H9 (cell line): ENCODE measurements at regions not wholly inside any gene's neighbourhood (a gene's known extent, or its start where the extent isn't known, plus 50 kb on each side); places are given as distances from the start of the nearest gene placed in this dataset.

ENCODE experiments used
- DNase-seq: peaks from one replicate; pipeline ENCODE4 v3.0.0-alpha.2; 2017
- H2AFZ ChIP-seq: one replicate; pipeline ENCODE4 v1.6.1; 2013; ENCODE audit warnings: mild to moderate bottlenecking, low read length, control low read depth, moderate library complexity
- H2AK5ac ChIP-seq: 2 replicates; pipeline ENCODE4 v1.6.1; 2013; ENCODE audit warnings: low read length, control low read depth, mixed read lengths; ENCODE audit not compliant: insufficient read length
- H2BK120ac ChIP-seq: one replicate; pipeline ENCODE4 v1.6.1; 2013; ENCODE audit warnings: low read depth, mild to moderate bottlenecking, low read length, control low read depth, inconsistent platforms; ENCODE audit not compliant: poor library complexity, severe bottlenecking
- H2BK12ac ChIP-seq: 2 replicates; pipeline ENCODE4 v1.6.1; 2013; ENCODE audit warnings: low read length, control low read depth, mixed read lengths, low read depth; ENCODE audit not compliant: insufficient read length
- H2BK15ac ChIP-seq: 2 replicates; pipeline ENCODE4 v1.6.1; 2013; ENCODE audit warnings: low read depth, low read length, control low read depth
- H2BK20ac ChIP-seq: one replicate; pipeline ENCODE4 v1.6.1; 2013; ENCODE audit warnings: low read depth, mild to moderate bottlenecking, low read length, control low read depth, inconsistent platforms; ENCODE audit not compliant: poor library complexity, severe bottlenecking
- H2BK5ac ChIP-seq: 2 replicates; pipeline ENCODE4 v1.6.1; 2013; ENCODE audit warnings: low read length, control low read depth, mixed read lengths; ENCODE audit not compliant: insufficient read length
- H3K14ac ChIP-seq: 2 replicates; pipeline ENCODE4 v1.6.1; 2013; ENCODE audit warnings: low read length, control low read depth; ENCODE audit not compliant: insufficient read depth
- H3K18ac ChIP-seq: 2 replicates; pipeline ENCODE4 v1.6.1; 2013; ENCODE audit warnings: low read depth, mild to moderate bottlenecking, mixed read lengths, low read length, control low read depth; ENCODE audit not compliant: insufficient read length
- H3K23ac ChIP-seq: 2 replicates; pipeline ENCODE4 v1.6.1; 2013; ENCODE audit warnings: low read length, control low read depth, mixed read lengths, low read depth; ENCODE audit not compliant: insufficient read length
- H3K23me2 ChIP-seq: 2 replicates; pipeline ENCODE4 v1.6.1; 2013; ENCODE audit warnings: low read depth, mild to moderate bottlenecking, mixed read lengths, low read length, control low read depth; ENCODE audit not compliant: insufficient read length, poor library complexity, severe bottlenecking
- H3K27ac ChIP-seq: 2 replicates; pipeline ENCODE4 v1.5.1; 2013; ENCODE audit warnings: low read length, control low read depth, mixed read lengths, low read depth; ENCODE audit not compliant: insufficient read length
- H3K27me3 ChIP-seq: 2 replicates; pipeline ENCODE4 v1.6.1; 2013; ENCODE audit warnings: low read length, control low read depth, inconsistent platforms; ENCODE audit not compliant: insufficient read depth
- H3K4ac ChIP-seq: 2 replicates; pipeline ENCODE4 v1.6.1; 2013; ENCODE audit warnings: low read depth, mild to moderate bottlenecking, control low read depth, inconsistent platforms, low read length, moderate library complexity
- H3K4me1 ChIP-seq: 2 replicates; pipeline ENCODE4 v1.6.1; 2013; ENCODE audit warnings: low read length, control low read depth, inconsistent platforms; ENCODE audit not compliant: insufficient read depth
- H3K4me2 ChIP-seq: 2 replicates; pipeline ENCODE4 v1.6.1; 2013; ENCODE audit warnings: low read length, control low read depth, mixed read lengths; ENCODE audit not compliant: insufficient read length, insufficient read depth
- H3K56ac ChIP-seq: 2 replicates; pipeline ENCODE4 v1.6.1; 2013; ENCODE audit warnings: low read depth, mild to moderate bottlenecking, mixed read lengths, low read length, control low read depth; ENCODE audit not compliant: insufficient read length
- H3K79me1 ChIP-seq: 2 replicates; pipeline ENCODE4 v1.6.1; 2013; ENCODE audit warnings: low read depth, mild to moderate bottlenecking, moderate library complexity, low read length, control low read depth, inconsistent platforms; ENCODE audit not compliant: insufficient read depth, poor library complexity, severe bottlenecking
- H3K79me2 ChIP-seq: 2 replicates; pipeline ENCODE4 v1.6.1; 2013; ENCODE audit warnings: low read length, control low read depth, inconsistent platforms; ENCODE audit not compliant: insufficient read depth
- H3K9ac ChIP-seq: 2 replicates; pipeline ENCODE4 v1.6.1; 2013; ENCODE audit warnings: low read length, control low read depth, mixed read lengths; ENCODE audit not compliant: insufficient read length; ENCODE audit errors: extremely low read depth
- H3K9me3 ChIP-seq: one replicate; pipeline ENCODE4 v1.6.1; 2013; ENCODE audit warnings: low read depth, low read length, inconsistent platforms; ENCODE audit not compliant: control insufficient read depth
- H3T11ph ChIP-seq: one replicate; pipeline ENCODE4 v1.6.1; 2013; ENCODE audit warnings: mild to moderate bottlenecking, low read length, control low read depth, inconsistent platforms
- H4K20me1 ChIP-seq: one replicate; pipeline ENCODE4 v1.6.1; 2013; ENCODE audit not compliant: control insufficient read depth, insufficient read length, insufficient read depth
- H4K5ac ChIP-seq: 2 replicates; pipeline ENCODE4 v1.6.1; 2013; ENCODE audit warnings: low read depth, mild to moderate bottlenecking, mixed read lengths, low read length, control low read depth; ENCODE audit not compliant: insufficient read length
- H4K8ac ChIP-seq: replicated peaks from 2 replicates; pipeline ENCODE4 v1.6.1; 2013; ENCODE audit warnings: low read length, control low read depth, mixed read lengths, low read depth; ENCODE audit not compliant: insufficient read length
- H4K91ac ChIP-seq: 2 replicates; pipeline ENCODE4 v1.6.1; 2013; ENCODE audit warnings: low read depth, mild to moderate bottlenecking, moderate library complexity, mixed read lengths, low read length, control low read depth; ENCODE audit not compliant: insufficient read length
- H3K27ac Mint-ChIP-seq, 3 experiments: 2 replicates in 2 of 3; 3 replicates in 1 of 3; pipeline ENCODE4 v1.8.0; 2020 to 2021; ENCODE audit warnings: mixed read lengths in 3 of 3, mild to moderate bottlenecking in 1 of 3, moderate library complexity in 1 of 3
- H3K27me3 Mint-ChIP-seq: 2 replicates; pipeline ENCODE4 v1.8.0; 2021; ENCODE audit warnings: low read depth, mild to moderate bottlenecking, moderate library complexity, mixed read lengths
- H3K36me3 Mint-ChIP-seq, 3 experiments: 2 replicates in 2 of 3; 3 replicates in 1 of 3; pipeline ENCODE4 v1.8.0; 2020 to 2021; ENCODE audit warnings: low read depth in 3 of 3, mixed read lengths in 3 of 3; ENCODE audit not compliant: insufficient read depth in 1 of 3
- H3K4me1 Mint-ChIP-seq, 2 experiments: 2 replicates each; pipeline ENCODE4 v1.8.0; 2020; ENCODE audit warnings: mixed read lengths in 2 of 2
- H3K4me3 Mint-ChIP-seq, 2 experiments: 2 replicates in 1 of 2; 3 replicates in 1 of 2; pipeline ENCODE4 v1.8.0; 2020 to 2021; ENCODE audit warnings: mild to moderate bottlenecking in 2 of 2, mixed read lengths in 2 of 2, moderate library complexity in 1 of 2
- H3K9me3 Mint-ChIP-seq, 2 experiments: 2 replicates in 1 of 2; 3 replicates in 1 of 2; pipeline ENCODE4 v1.8.0; 2020; ENCODE audit warnings: mild to moderate bottlenecking in 2 of 2, mixed read lengths in 2 of 2, moderate library complexity in 1 of 2
- CTCF ChIP-seq: fragments of 200-600 bp; sonication (generic); conservative IDR thresholded peaks from 3 replicates; pipeline ENCODE4 v1.8.0; 2021; ENCODE audit warnings: antibody characterized with exemption, mild to moderate bottlenecking
- WGBS: extraction: QIAGEN DNeasy Blood & Tissue Kit; methylation state at CpG from one replicate; pipeline ENCODE4 v1.1.7; 2013; ENCODE audit warnings: missing lambda C conversion rate, low lambda C conversion rate, mixed read lengths; ENCODE audit not compliant: insufficient read length; ENCODE audit errors: extremely low coverage; 5-methylcytosine and 5-hydroxymethylcytosine counted together

GRCh38 chr9:102185371-102185770 lies 446.9 kb upstream of the GRIN3A start:
- Histone ChIP-seq H2AK5ac (no peak overlapping the region), H3K4me1 (no peaks in the 10 kb centered on the region), H2BK15ac (no peak overlapping the region), H4K91ac (no peak overlapping the region), H3K9me3 (no peaks in the 10 kb centered on the region), H3K79me2 (no peaks in the 10 kb centered on the region), H3K4me2 (no peak overlapping the region), H3K56ac (no peak overlapping the region), H3K23ac (no peak overlapping the region), H4K8ac (no peak overlapping the region), H4K20me1 (no peaks in the 10 kb centered on the region), H3T11ph (no peak overlapping the region), H3K27me3 (no peaks in the 10 kb centered on the region), H2BK12ac (no peak overlapping the region), H2BK20ac (no peak overlapping the region), H3K9ac (no peak overlapping the region), H3K18ac (no peak overlapping the region), H4K5ac (no peak overlapping the region), H2BK120ac (no peak overlapping the region), H3K79me1 (no peaks in the 10 kb centered on the region), H2BK5ac (no peak overlapping the region), H3K4ac (no peak overlapping the region), H3K27ac (no peak overlapping the region), H3K23me2 (no peaks in the 10 kb centered on the region), H2AFZ (no peak overlapping the region), H3K14ac (no peak overlapping the region)
- Mint-ChIP-seq H3K4me3 (no peak overlapping the region), H3K27me3 (no peaks in the 10 kb centered on the region), H3K4me1 (no peaks in the 10 kb centered on the region), H3K36me3 (peaks cover 0 to 4% (median 0%) of the 10 kb centered on the region in 3 experiments; a peak in 1 of 7 replicates), H3K27ac (no peak overlapping the region), H3K9me3 (peaks cover 0 to 4% of the 10 kb centered on the region in 2 experiments; a peak in 1 of 5 replicates)
- no CpG with 5 or more reads among the region's 2 CpGs for WGBS
- TF ChIP-seq CTCF: no peak
- DNase-seq: no peak
